ELR (cell line): ENCODE measurements at regions not wholly inside any gene's neighbourhood (a gene's known extent, or its start where the extent isn't known, plus 50 kb on each side); places are given as distances from the start of the nearest gene placed in this dataset.
"Not testable (repeated sequence)": the region's sequence is repeated elsewhere in the genome, so short reads cannot be mapped to it uniquely, and the experiment has no call there.

Experiments
- DNase-seq: peaks from one replicate; pipeline ENCODE4 v3.0.0-alpha.2; 2015; ENCODE audit warnings: low read depth

- peak; percentile 90 for DNase-seq
Measured at GRCh38 chrX:73943693-73944562, 91.4 kb upstream of the XIST start.

GRCh38 chrX:73940893-73941470 is 88.5 kb upstream of the XIST start:
- no peak for DNase-seq

GRCh38 chrX:73937843-73938242 is 85.3 kb upstream of the XIST start:
- DNase-seq, result not testable (repeated sequence)

GRCh38 chrX:73932522-73932921 is 80.0 kb upstream of the XIST start:
- DNase-seq, result no peak

GRCh38 chrX:73930300-73930699 is 77.8 kb upstream of the XIST start:
- DNase-seq, result peak; percentile 52

- peak; percentile 7 for DNase-seq
Measured at GRCh38 chrX:73922856-73923455, 70.4 kb upstream of the XIST start.

GRCh38 chrX:73916931-73917667 is 64.6 kb upstream of the XIST start:
- peak; percentile 93 for DNase-seq

- DNase-seq, result no peak
Measured at GRCh38 chrX:73916489-73916888, 64.0 kb upstream of the XIST start.

GRCh38 chrX:73914792-73915191 is 62.3 kb upstream of the XIST start:
- not testable (repeated sequence) for DNase-seq

- no peak for DNase-seq
Measured at GRCh38 chrX:73913580-73913979, 61.1 kb upstream of the XIST start.

GRCh38 chrX:73911946-73912345 is 59.4 kb upstream of the XIST start:
- not testable (repeated sequence) for DNase-seq

- DNase-seq, result not testable (repeated sequence)
Measured at GRCh38 chrX:73905749-73906374, 53.3 kb upstream of the XIST start.

- no peak for DNase-seq
Measured at GRCh38 chrX:73903941-73904340, 51.4 kb upstream of the XIST start.
